ENCODE measurements at regions not wholly inside any gene's neighbourhood (a gene's known extent, or its start where the extent isn't known, plus 50 kb on each side); places are given as distances from the start of the nearest gene placed in this dataset.

DNA sequence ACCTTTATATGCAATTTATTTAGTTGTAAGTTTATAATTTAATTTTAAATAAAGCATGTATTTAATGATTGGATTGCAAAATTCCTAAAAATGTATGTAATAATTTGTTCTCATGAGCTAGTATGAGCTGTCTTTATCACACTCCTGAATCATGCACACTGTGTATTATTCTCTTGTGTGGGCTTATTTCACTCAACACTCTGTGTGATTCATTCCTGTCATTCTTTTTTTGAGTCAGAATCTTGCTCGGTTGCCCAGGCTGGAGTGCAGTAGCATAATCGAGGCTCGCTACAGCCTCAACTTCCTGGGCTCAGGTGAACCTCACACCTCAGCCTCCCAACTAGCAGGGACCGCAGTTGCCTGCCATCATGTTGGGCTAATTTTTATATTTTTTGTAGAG lies 123.1 kb upstream of the SLC34A2 start:
- H3K27ac Mint-ChIP-seq (ENCODE audit: low read depth, unreplicated experiment): no peak overlapping the region
- CTCF ChIA-PET: no interaction called here

DNA sequence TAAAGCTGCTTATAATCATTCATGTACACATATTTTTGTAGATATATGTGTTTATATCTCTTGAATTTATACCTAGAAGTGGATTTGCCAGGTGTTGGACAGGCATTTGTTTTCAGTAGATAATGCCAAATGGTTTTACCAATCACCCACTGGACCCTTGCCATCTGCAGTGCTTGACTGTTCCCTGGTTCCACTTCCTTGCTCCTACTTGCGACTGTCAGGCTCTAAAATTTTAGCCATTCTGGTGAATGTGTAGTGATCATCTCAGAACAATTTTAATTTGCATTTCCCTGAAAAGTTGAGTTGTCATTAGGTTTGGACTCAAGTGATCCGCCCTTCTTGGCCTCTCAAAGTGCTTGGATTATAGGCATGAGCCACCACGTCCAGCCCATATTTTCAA lies 122.4 kb upstream of the SLC34A2 start:
- H3K27ac Mint-ChIP-seq (ENCODE audit: low read depth, unreplicated experiment): no peak overlapping the region

More for the DNA sequence above, 123.1 kb upstream of the SLC34A2 start:
- BruUV-seq (replicated peaks): no TSS peak
- Mint-ChIP-seq H3K27me3 (ENCODE audit: insufficient read depth, unreplicated experiment) (no peaks in the 10 kb centered on the region), H3K4me3 (ENCODE audit: unreplicated experiment) (no peak overlapping the region), H3K36me3 (ENCODE audit: insufficient read depth, unreplicated experiment) (no peaks in the 10 kb centered on the region), H3K4me1 (ENCODE audit: insufficient read depth, unreplicated experiment) (peaks cover 5% of the 10 kb centered on the region), H3K9me3 (ENCODE audit: unreplicated experiment) (peaks cover 7% of the 10 kb centered on the region)
- intact Hi-C loops (cut with micrococcal nuclease): no loop called here
- TF ChIP-seq, protein P1, sequence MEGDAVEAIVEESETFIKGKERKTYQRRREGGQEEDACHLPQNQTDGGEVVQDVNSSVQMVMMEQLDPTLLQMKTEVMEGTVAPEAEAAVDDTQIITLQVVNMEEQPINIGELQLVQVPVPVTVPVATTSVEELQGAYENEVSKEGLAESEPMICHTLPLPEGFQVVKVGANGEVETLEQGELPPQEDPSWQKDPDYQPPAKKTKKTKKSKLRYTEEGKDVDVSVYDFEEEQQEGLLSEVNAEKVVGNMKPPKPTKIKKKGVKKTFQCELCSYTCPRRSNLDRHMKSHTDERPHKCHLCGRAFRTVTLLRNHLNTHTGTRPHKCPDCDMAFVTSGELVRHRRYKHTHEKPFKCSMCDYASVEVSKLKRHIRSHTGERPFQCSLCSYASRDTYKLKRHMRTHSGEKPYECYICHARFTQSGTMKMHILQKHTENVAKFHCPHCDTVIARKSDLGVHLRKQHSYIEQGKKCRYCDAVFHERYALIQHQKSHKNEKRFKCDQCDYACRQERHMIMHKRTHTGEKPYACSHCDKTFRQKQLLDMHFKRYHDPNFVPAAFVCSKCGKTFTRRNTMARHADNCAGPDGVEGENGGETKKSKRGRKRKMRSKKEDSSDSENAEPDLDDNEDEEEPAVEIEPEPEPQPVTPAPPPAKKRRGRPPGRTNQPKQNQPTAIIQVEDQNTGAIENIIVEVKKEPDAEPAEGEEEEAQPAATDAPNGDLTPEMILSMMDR (IDR thresholded peaks at IDR 0.05; ENCODE audit: unreplicated experiment): no peak
- no peak for DNase-seq (ENCODE audit: unreplicated experiment)
- POLR2A ChIA-PET: no interaction called here

DNA sequence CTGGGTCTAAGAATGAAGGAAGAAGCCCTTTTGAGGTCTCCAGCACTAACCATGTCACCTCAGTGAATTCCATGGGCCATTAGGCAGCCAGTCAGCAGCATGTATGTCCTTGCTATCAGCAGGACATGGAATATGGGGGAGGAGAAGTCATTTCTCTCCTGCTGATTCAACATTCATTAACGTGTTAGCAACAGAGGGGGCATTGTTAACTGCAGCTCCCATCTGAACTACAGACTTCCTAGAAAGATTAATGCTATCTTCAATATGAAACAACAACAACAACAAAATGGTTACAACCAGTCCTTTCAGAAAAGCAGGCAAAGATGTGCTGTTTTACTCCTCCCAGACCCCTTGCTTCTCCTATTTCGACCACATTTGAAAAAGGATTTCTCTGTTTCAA lies 120.4 kb upstream of the SLC34A2 start:
- CTCF ChIA-PET: interaction anchor here (2.2 kb wide), 1 partner anchor 95 kb away, joined by 6 read pairs; no protein-coding TSS in a partner anchor
- H3K36me3 Mint-ChIP-seq (ENCODE audit: insufficient read depth, unreplicated experiment): no peaks in the 10 kb centered on the region
- H3K27me3 Mint-ChIP-seq (ENCODE audit: insufficient read depth, unreplicated experiment): no peaks in the 10 kb centered on the region
- POLR2A ChIA-PET: no interaction called here
- intact Hi-C loops (cut with micrococcal nuclease): no loop called here
- H3K4me1 Mint-ChIP-seq (ENCODE audit: insufficient read depth, unreplicated experiment): peaks cover 5% of the 10 kb centered on the region
- no peak overlapping the region for H3K27ac Mint-ChIP-seq (ENCODE audit: low read depth, unreplicated experiment)
- BruUV-seq (replicated peaks): no TSS peak
- H3K9me3 Mint-ChIP-seq (ENCODE audit: unreplicated experiment): peaks cover 7% of the 10 kb centered on the region
- TF ChIP-seq, protein P1 (IDR thresholded peaks at IDR 0.05; ENCODE audit: unreplicated experiment): no peak
- DNase-seq (ENCODE audit: unreplicated experiment): no peak
- no peak overlapping the region for H3K4me3 Mint-ChIP-seq (ENCODE audit: unreplicated experiment)

More for the DNA sequence above, 122.4 kb upstream of the SLC34A2 start:
- BruUV-seq (replicated peaks): no TSS peak
- H3K9me3 Mint-ChIP-seq (ENCODE audit: unreplicated experiment): peaks cover 7% of the 10 kb centered on the region
- intact Hi-C loops (cut with micrococcal nuclease): no loop called here
- no peak for DNase-seq (ENCODE audit: unreplicated experiment)
- no peaks in the 10 kb centered on the region for H3K36me3 Mint-ChIP-seq (ENCODE audit: insufficient read depth, unreplicated experiment)
- CTCF ChIA-PET: no interaction called here
- peaks cover 5% of the 10 kb centered on the region for H3K4me1 Mint-ChIP-seq (ENCODE audit: insufficient read depth, unreplicated experiment)
- TF ChIP-seq, protein P1 (IDR thresholded peaks at IDR 0.05; ENCODE audit: unreplicated experiment): no peak
- H3K4me3 Mint-ChIP-seq (ENCODE audit: unreplicated experiment): no peak overlapping the region
- POLR2A ChIA-PET: no interaction called here
- no peaks in the 10 kb centered on the region for H3K27me3 Mint-ChIP-seq (ENCODE audit: insufficient read depth, unreplicated experiment)

DNA sequence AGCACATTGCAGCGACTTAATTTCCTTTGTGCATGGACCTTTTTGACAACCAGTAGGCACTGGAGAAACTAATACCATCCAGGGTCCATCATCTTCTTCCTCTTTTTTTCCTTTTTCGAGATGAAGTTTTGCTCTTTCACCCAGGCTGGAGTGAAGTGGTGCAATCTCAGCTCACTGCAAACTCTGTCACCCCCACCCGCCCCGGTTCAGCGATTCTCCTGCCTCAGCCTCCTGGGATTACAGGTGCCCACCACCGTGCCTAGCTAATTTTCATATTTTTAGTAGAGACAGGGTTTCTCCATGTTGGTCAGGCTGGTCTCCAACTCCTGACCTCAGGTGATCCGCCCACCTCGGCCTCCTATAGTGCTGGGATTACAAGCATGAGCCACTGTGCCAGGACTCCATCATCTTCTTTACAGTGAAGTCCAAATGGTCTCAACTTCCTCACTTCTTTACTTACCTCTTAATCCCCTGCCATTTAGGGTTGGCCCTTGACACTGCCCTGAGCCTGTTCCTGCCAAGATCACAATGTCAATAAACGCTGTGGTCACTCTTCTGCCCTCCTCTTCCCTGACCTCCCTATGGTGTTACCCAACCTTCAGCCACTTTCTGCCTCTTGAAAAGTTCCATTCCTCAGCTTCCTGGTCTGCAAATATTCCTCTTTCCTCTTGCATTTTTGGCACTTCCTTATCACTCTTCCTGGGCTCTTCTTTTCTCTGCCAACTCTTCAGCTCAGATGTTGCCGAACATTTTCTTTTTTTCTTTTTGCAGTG lies 119.8 kb upstream of the SLC34A2 start:
- CTCF ChIA-PET: interaction anchor here (2.2 kb wide), 1 partner anchor 95 kb away, joined by 6 read pairs; no protein-coding TSS in a partner anchor
- Mint-ChIP-seq H3K4me3 (ENCODE audit: unreplicated experiment) (no peak overlapping the region), H3K27ac (ENCODE audit: low read depth, unreplicated experiment) (no peak overlapping the region)

More for the DNA sequence above, 119.8 kb upstream of the SLC34A2 start:
- POLR2A ChIA-PET: no interaction called here
- H3K4me1 Mint-ChIP-seq (ENCODE audit: insufficient read depth, unreplicated experiment): peaks cover 5% of the 10 kb centered on the region
- no TSS peak for BruUV-seq (replicated peaks)
- intact Hi-C loops (cut with micrococcal nuclease): no loop called here
- H3K27me3 Mint-ChIP-seq (ENCODE audit: insufficient read depth, unreplicated experiment): no peaks in the 10 kb centered on the region
- H3K36me3 Mint-ChIP-seq (ENCODE audit: insufficient read depth, unreplicated experiment): no peaks in the 10 kb centered on the region
- no peak for DNase-seq (ENCODE audit: unreplicated experiment)
- H3K9me3 Mint-ChIP-seq (ENCODE audit: unreplicated experiment): peaks cover 7% of the 10 kb centered on the region
- TF ChIP-seq, protein P1 (IDR thresholded peaks at IDR 0.05; ENCODE audit: unreplicated experiment): no peak
